Aorta (tissue), 5 donors: ENCODE measurements at regions not wholly inside any gene's neighbourhood (a gene's known extent, or its start where the extent isn't known, plus 50 kb on each side); places are given as distances from the start of the nearest gene placed in this dataset.

Experiments
- ATAC-seq: fragments of 200-7000 bp; cut with Tn5 transposase; one replicate; pipeline ENCODE4 v1.9.1; 2022; ENCODE audit warnings: moderate library complexity; ENCODE audit not compliant: low FRiP score
- DNase-seq, 2 donors: peaks; one replicate each; pipeline ENCODE4 v3.0.0-alpha.2; 2020
- H3K27ac ChIP-seq, 2 donors: one replicate each; pipeline ENCODE4 v1.5.1; 2013; ENCODE audit warnings: low read length in 2 of 2, mild to moderate bottlenecking in 2 of 2, moderate library complexity in 2 of 2, control low read depth in 1 of 2, inconsistent platforms in 1 of 2, low read depth in 1 of 2
- H3K27me3 ChIP-seq, 2 donors: one replicate each; pipeline ENCODE4 v1.6.1; 2013; ENCODE audit warnings: control low read depth in 1 of 2, low read length in 1 of 2, mild to moderate bottlenecking in 1 of 2, moderate library complexity in 1 of 2; ENCODE audit not compliant: insufficient read depth in 2 of 2, control insufficient read depth in 1 of 2
- H3K36me3 ChIP-seq, 2 donors: one replicate each; pipeline ENCODE4 v1.6.1; 2013; ENCODE audit warnings: control low read depth in 1 of 2, low read length in 1 of 2, mild to moderate bottlenecking in 1 of 2; ENCODE audit not compliant: insufficient read depth in 2 of 2, control insufficient read depth in 1 of 2
- H3K4me1 ChIP-seq, 2 donors: one replicate each; pipeline ENCODE4 v1.6.1; 2013; ENCODE audit warnings: low read length in 2 of 2, control low read depth in 1 of 2, mild to moderate bottlenecking in 1 of 2, moderate library complexity in 1 of 2; ENCODE audit not compliant: insufficient read depth in 2 of 2, control insufficient read depth in 1 of 2
- H3K4me3 ChIP-seq, 2 donors: one replicate each; pipeline ENCODE4 v1.5.1; 2013; ENCODE audit warnings: low read length in 2 of 2, control low read depth in 1 of 2, mild to moderate bottlenecking in 1 of 2
- H3K9me3 ChIP-seq: one replicate; pipeline ENCODE4 v1.6.1; 2013; ENCODE audit warnings: mild to moderate bottlenecking, low read length; ENCODE audit not compliant: control insufficient read depth
- WGBS, 2 donors: extraction: QIAGEN DNeasy Blood & Tissue Kit; methylation state at CpG; one replicate each; pipeline ENCODE4 v1.1.7; 2013; 5-methylcytosine and 5-hydroxymethylcytosine counted together
- intact Hi-C, 2 donors: fragments of 100-400 bp; cut with DNase I; formaldehyde crosslinking; loops; one replicate each; pipeline versions ENCODE4 v1.14.2 to v1.15.0; 2022
- donor health status: healthy with polysubstance abuse.
- donor health status: Bipolar disorder and iron deficiency.
- donor health status: DM: no; HTN: no; CAD: no.
- donor health status: DM: no; HTN: no; CAD: no.
- donor health status: DM: yes; HTN: yes; CAD: no.

- ATAC-seq (no peak), DNase-seq (no peak)
- Histone ChIP-seq H3K36me3 (no peaks in the 10 kb centered on the region), H3K27ac (no peak overlapping the region), H3K4me1 (no peaks in the 10 kb centered on the region), H3K27me3 (no peaks in the 10 kb centered on the region), H3K4me3 (no peak overlapping the region), H3K9me3 (no peaks in the 10 kb centered on the region)
- WGBS, 2 donors = 88 to 89% methylated on average over 5 of the region's 5 CpGs
- intact Hi-C loops = no loop called here
Observed at GRCh38 chr5:8897316-8897715, 648.6 kb downstream of the SEMA5A start.

GRCh38 chr5:8905021-8905420 lies 640.9 kb downstream of the SEMA5A start:
- Histone ChIP-seq H3K4me1 (no peaks in the 10 kb centered on the region), H3K4me3 (no peak overlapping the region), H3K36me3 (no peaks in the 10 kb centered on the region), H3K9me3 (no peaks in the 10 kb centered on the region), H3K27ac (no peak overlapping the region), H3K27me3 (no peaks in the 10 kb centered on the region)
- DNase-seq = no peak
- no peak for ATAC-seq
- intact Hi-C loops = no loop called here
- WGBS, 2 donors = 16 to 18% methylated on average over 2 of the region's 2 CpGs

- no peak overlapping the region for H3K4me3 ChIP-seq
- ATAC-seq (no peak), DNase-seq (no peak)
- intact Hi-C loops = no loop called here
- H3K4me1 ChIP-seq = no peaks in the 10 kb centered on the region
- no peak overlapping the region for H3K27ac ChIP-seq
- H3K36me3 ChIP-seq = no peaks in the 10 kb centered on the region
- WGBS, 2 donors = 92 to 94% methylated on average over 12 of the region's 12 CpGs
- H3K27me3 ChIP-seq = no peaks in the 10 kb centered on the region
- H3K9me3 ChIP-seq = no peaks in the 10 kb centered on the region
Observed at GRCh38 chr5:8906303-8906967, 639.4 kb downstream of the SEMA5A start.

- intact Hi-C loops = no loop called here
- Histone ChIP-seq H3K4me3 (no peak overlapping the region), H3K36me3 (no peaks in the 10 kb centered on the region), H3K27ac (no peak overlapping the region), H3K4me1 (no peaks in the 10 kb centered on the region), H3K9me3 (no peaks in the 10 kb centered on the region), H3K27me3 (no peaks in the 10 kb centered on the region)
- 69 to 76% methylated on average over 8 of the region's 8 CpGs for WGBS, 2 donors
- ATAC-seq (no peak), DNase-seq (no peak)
Observed at GRCh38 chr5:8907168-8907868, 638.6 kb downstream of the SEMA5A start.

GRCh38 chr5:8908055-8908683 lies 637.7 kb downstream of the SEMA5A start:
- 63 to 67% methylated on average over 7 of the region's 7 CpGs for WGBS, 2 donors
- no peak overlapping the region for H3K4me3 ChIP-seq
- H3K27me3 ChIP-seq = no peaks in the 10 kb centered on the region
- DNase-seq = no peak
- no peaks in the 10 kb centered on the region for H3K36me3 ChIP-seq
- H3K27ac ChIP-seq = no peak overlapping the region
- no peaks in the 10 kb centered on the region for H3K9me3 ChIP-seq
- no peak for ATAC-seq
- H3K4me1 ChIP-seq = no peaks in the 10 kb centered on the region
- intact Hi-C loops = no loop called here

- intact Hi-C loops = no loop called here
- no peaks in the 10 kb centered on the region for H3K4me1 ChIP-seq
- H3K4me3 ChIP-seq = no peak overlapping the region
- ATAC-seq (no peak), DNase-seq (no peak)
- H3K36me3 ChIP-seq = no peaks in the 10 kb centered on the region
- no peak overlapping the region for H3K27ac ChIP-seq
- 98% methylated on average over 3 of the region's 3 CpGs for WGBS, 2 donors
- H3K9me3 ChIP-seq = peaks cover 4% of the 10 kb centered on the region
- no peaks in the 10 kb centered on the region for H3K27me3 ChIP-seq
Observed at GRCh38 chr5:8912106-8912505, 633.8 kb downstream of the SEMA5A start.

- WGBS, 2 donors = 78 to 79% methylated on average over 4 of the region's 4 CpGs
- no peaks in the 10 kb centered on the region for H3K27me3 ChIP-seq
- ATAC-seq (no peak), DNase-seq (no peak)
- H3K36me3 ChIP-seq = no peaks in the 10 kb centered on the region
- peaks cover 4% of the 10 kb centered on the region for H3K9me3 ChIP-seq
- no peaks in the 10 kb centered on the region for H3K4me1 ChIP-seq
- no peak overlapping the region for H3K4me3 ChIP-seq
- no peak overlapping the region for H3K27ac ChIP-seq
- intact Hi-C loops = no loop called here
Observed at GRCh38 chr5:8913522-8913921, 632.4 kb downstream of the SEMA5A start.

- Histone ChIP-seq H3K9me3 (peaks cover 2% of the 10 kb centered on the region), H3K4me3 (no peak overlapping the region), H3K4me1 (no peaks in the 10 kb centered on the region), H3K27ac (no peak overlapping the region), H3K36me3 (no peaks in the 10 kb centered on the region), H3K27me3 (no peaks in the 10 kb centered on the region)
- no peak for ATAC-seq
- intact Hi-C loops = no loop called here
- no peak for DNase-seq
Observed at GRCh38 chr5:8919096-8919495, 626.8 kb downstream of the SEMA5A start.

- WGBS, 2 donors = 50 to 67% methylated on average over 1 of the region's 1 CpG
- DNase-seq = no peak
- Histone ChIP-seq H3K4me3 (no peak overlapping the region), H3K4me1 (no peaks in the 10 kb centered on the region), H3K9me3 (no peaks in the 10 kb centered on the region), H3K36me3 (no peaks in the 10 kb centered on the region), H3K27me3 (no peaks in the 10 kb centered on the region), H3K27ac (no peak overlapping the region)
- ATAC-seq = no peak
- intact Hi-C loops = no loop called here
Observed at GRCh38 chr5:8923526-8923925, 622.3 kb downstream of the SEMA5A start.
